Stimulated activated CD4-positive, alpha-beta T cell treated with anti-CD3 and anti-CD28 coated beads, TNF-alpha, amount 100 ng/mL, for 4 hours (primary cell): ENCODE measurements at regions not wholly inside any gene's neighbourhood (a gene's known extent, or its start where the extent isn't known, plus 50 kb on each side); places are given as distances from the start of the nearest gene placed in this dataset.

Experiments used
- DNase-seq, 3 experiments: peaks; one replicate each; pipeline ENCODE4 v3.0.0-alpha.2; 2020; ENCODE audit warnings: low read depth in 3 of 3

DNA sequence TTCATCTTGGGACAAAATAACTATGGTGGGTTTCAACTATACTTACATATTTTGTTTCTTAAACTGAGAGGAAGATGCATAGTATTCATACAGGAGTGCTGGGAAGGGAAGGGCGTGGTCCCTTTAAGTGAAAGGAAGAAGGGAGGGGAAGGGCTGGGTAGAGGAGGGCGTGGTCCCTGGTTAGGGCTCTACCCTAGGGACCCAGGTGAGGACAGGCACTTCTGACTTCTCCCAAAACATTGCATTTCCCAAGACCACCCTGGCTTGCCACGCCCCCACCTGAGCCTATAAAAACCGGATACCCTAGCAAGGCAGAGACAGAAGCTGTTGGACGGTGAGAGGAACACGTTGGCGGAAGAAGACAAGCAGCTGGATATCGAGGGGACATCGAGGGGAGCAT, 157.6 kb upstream of the PLXNA4 start:
- DNase-seq = no peak

DNA sequence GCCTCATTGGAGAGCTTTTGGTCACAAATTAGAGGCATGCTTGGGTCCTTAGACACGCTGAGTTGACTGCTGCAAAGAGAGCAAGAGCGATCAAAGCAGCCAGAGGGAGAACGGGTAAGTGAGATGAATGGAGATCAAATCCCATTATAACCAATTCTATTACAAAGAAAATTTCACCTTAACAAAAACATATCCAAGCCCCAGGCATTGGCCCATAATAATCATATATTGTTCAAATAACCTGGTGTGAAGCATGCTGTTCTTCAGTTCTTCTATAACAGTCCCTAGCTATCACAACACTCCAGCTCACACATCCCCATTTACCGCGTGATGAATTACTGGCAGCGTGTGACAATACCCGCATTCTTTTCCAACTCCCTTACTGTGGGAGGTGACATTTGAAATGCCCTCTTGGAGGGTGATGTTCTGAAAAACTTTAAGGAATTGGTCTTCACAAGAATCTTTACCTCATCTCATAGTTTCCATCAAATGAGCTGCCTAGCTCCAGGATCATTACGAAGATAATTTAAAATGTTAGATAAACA, 156.1 kb upstream of the PLXNA4 start:
- DNase-seq = no peak

DNA sequence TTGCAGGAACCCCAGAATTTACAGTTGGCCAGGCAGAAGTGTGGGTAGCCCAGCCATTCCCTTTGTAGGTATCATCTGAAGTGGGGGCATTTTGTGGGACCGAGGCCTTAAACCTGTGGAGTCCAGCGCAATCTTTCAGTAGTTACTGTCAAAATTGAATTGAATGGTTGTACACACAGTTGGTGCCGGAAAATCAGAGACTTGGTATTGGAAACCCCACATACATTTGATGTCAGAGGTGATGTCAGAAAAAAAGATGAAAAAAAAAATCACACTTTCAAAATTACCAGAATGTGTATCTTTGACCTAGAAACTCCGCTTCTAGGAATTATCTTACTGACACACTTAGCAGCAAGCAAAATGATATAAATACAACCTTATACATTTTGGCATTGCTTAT, 153.8 kb upstream of the PLXNA4 start:
- DNase-seq = no peak

DNA sequence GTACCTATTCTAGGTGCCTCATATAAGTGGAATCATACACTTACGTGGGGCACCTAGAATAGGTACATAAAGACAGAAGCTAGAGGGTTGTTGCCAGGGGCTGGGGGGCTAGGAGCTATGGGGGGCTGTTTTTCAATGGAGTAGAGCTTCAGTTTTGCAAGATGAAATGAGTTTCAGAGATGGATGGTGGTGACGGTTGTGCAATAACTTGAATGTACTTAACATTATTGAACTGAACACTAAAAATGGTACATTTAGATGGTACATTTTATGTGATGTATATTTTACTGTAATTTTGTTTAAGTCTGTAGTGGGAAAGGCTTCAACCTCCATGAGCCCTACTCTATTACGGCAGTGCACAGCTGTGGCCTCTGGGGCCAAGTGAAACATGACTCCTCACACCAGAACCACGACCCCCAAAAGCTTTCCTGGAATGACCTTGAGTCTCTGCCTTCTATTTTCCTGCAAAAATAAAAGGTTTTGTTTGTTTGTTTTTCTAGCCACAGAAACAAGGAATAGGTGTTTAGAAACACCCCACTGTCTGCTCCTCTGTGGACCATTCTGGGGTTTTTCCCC, 147.3 kb upstream of the PLXNA4 start:
- no peak for DNase-seq

DNA sequence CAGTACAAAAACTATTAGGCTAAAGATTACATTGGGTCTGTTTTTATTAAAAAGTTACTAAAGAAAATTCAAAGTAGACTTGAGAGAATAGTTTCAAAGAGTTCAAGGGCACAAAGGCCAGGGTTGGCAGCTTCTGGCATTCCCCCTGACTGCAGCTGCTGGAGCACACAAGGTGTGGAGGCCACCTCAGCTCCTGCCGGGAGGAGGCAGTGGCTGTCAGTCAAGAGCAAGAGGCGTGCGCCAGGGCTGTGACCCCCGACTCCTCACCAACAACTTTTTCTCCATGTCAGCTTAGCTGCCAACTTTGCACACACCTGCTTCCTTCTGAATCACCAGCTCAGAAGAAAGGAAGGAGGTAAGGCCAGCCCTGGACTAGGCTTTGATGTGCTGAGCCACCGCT, 144.6 kb upstream of the PLXNA4 start:
- no peak for DNase-seq

DNA sequence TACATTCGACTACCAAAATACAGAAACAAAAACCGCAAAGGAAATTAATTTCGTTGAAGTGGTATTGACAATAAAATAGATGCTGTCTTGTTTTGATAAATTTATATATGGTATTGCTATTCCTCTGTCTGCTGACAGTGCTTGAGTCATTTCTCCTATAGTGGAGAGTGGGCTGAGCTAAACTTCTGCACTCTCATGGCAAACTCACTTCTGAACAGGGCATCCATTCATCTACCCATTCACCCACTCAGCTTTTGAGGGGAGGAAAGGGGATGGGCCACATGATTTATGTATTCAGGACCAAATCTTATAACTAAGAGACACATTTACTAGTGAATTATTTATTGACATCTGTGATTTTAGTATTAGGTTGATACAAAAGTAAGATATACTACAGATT, 137.6 kb upstream of the PLXNA4 start:
- no peak for DNase-seq

DNA sequence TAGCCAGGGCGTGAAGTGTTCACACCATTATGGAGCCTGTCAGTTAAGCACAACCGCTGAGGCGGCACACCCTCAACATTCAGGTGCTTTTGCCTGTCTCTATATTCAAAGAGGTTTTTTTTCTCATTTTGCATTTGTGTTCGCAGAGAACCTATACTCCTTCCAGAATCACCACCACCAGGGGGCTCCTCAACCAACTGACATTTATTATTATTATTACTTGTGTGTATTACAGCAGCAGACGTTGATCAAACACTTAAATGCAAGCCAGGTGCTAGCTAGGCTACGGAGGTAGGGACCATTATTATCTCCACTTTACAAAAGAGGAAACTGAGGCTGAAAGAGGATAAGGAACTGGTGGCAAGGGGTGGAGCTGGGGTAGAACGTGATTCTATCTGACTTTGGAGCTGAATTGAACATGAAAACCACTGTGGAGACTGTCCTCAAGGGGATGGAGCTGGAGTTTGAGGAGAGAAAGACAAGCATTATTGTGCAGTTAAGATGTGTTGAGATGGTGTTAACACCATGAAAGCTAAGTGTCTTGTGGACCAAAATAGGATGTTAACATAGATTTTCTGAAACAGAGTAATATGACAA, 133.8 kb upstream of the PLXNA4 start:
- no peak for DNase-seq

DNA sequence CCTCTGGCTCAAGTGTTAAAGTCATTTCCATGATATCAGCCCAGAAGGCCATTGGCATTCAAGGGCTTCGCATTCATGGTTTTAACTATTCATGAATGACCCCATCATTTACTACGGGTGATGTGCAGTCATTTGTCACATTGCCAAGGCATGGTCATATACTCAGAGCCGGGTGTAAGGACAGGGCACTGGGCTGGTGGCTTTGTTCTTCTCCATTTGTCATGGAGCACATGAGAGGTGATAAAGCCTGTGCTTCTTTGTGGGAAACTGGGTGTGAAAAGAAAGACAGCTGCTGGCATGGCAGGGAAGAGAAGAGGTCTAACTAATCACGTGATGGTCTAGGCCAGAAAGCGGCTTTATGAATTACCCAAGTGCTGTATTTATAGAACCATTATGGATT, 132.2 kb upstream of the PLXNA4 start:
- no peak for DNase-seq

DNA sequence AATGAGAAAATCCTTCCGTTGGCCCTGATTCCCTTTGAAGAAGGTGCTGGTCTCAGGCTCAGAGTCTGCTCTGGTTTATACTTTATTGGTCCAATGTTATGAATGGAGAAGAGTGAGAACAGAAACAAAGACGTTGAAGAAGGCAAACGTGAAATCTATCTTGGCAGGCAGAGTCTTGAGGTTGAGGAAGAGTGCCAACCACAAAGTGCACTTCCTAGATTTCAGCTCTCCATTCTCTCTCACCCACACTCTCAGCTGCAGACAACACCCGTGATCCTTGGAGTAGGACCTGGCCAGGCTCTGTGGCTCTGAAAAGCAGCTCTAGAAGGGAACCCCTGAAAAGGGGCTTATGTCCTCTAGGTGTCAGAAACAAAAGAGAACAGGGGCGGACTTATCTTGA, 128.9 kb upstream of the PLXNA4 start:
- no peak for DNase-seq

DNA sequence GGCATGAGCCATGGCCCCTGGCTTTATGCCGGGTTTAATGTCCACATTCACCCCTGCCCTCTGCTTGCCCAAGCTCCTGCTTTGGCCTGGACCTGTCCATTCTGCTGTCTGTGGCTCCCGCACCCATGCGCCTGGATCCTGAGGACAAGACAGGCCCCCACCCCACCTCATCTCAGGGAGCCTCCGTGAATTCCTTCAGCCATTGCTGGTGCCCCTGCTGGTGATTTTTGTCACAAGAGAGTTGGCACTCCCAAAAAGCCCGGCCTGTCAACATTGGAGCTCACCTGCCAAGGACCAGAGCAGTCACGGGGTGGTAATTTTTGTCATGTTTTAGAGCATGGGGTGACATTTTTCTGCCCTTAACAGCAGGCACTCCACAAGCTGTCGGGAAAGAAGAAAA, 127.5 kb upstream of the PLXNA4 start:
- DNase-seq = no peak

DNA sequence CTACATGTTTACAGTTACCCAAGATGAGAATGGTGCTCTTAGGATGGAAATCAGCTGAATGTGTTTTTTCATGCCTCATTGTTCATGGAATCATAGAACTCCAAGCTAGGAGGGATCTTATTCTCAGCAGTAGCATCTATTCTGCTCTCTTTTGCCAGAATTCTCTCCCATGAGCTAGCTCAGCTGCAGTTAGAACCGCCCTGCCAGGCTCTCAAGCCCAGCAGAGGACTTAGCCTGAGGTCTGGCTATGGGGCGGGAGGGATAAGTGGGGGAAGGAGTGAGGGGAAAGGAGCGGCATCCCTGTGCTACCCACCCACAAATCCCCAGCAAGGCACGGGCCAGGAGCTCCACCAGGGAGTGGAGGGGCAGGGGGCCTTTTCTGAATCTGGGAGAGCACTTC, 120.7 kb upstream of the PLXNA4 start:
- DNase-seq = no peak

DNA sequence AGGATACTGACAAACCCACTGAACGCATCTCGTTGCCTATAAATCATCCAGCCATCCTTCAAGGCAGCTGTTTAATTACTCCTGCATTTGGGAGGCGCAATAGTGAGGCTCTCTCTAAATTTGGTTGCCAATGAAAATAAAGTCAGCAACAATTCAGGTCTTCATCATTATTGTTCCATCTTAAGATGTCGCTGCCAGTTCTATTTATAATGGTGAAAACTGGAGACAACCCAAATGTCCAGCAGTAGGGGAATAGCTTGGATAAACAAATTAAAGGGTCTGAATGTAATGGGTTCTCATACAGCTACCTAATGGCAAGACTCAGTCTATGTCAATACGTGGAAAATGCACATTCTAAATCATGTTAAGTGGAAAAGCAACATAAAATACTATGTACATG, 120.1 kb upstream of the PLXNA4 start:
- no peak for DNase-seq

DNA sequence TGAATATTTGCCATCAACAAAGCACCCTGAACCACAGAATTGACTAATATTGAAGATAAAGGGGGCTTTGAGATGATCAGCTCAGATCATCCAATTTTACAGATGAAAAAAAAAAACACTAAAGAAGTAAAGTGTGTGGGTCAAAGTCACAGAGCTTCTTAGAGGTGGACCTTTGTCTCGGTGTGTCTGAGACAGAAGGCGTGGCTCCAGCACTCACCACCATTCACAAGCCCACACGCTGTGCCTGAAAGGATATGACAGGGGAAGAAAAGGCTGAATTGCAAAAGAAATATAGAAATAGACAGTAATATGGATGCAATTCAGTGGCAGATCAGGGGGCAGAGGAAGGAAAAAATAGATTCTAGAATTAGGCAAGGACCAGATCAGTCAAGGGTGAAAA, 114.9 kb upstream of the PLXNA4 start:
- no peak for DNase-seq

DNA sequence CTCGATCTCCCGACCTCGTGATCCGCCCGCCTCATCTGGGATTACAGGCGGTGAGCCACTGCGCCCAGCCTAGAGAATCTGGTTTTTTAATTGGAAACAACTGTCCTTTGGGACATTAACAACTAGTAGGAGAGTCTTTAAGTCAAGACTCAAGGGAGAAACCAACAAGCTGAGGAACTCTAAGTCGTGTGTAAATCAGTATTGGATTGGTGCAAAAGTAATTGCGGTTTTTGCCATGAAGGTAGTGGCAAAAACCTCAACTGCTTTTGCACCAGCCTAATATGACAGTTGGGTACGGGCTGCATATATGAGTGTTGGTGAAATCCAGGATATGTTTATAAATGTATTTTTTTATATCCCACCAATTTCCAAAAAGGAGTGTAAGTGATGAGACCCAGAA, 113.9 kb upstream of the PLXNA4 start:
- DNase-seq = no peak

DNA sequence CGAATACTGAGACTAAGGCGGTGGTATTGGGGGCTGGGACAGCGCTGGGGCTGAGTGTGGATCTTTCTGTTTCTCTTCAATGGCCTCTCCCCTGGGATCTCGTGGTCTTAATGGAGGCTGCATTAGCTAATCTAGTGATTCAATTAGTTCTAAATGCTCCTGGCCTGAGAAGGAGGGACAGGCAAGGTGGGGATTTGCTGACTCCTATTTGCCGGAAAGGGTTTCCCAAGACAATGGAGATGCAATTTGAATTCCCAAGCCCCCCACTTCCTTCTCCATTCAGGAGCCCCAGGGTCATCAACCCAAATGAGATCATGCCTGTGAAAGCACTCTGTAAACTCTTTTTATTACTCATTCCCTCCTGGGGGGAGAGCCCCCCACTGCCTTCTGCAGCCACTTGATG, 111.7 kb upstream of the PLXNA4 start:
- no peak for DNase-seq

DNA sequence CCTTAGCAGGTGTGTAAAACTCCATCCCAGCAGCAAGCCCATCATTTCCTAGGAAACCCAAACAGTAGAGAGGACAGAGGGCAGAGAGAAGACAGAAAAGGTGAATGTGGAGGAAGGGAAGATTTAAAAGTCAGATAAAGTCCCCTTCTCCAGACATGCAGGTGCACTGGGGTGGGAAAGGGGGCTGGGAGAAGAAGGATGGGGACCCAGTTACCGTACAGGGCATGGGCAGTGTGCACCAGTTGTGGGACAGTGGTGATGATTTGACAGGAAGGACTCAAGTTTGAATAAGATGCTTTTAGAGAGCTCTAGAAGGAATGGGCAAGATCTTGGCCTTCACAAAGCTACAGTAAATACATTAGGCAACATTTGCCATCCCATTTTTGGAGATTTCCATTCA, 110.7 kb upstream of the PLXNA4 start:
- no peak for DNase-seq

DNA sequence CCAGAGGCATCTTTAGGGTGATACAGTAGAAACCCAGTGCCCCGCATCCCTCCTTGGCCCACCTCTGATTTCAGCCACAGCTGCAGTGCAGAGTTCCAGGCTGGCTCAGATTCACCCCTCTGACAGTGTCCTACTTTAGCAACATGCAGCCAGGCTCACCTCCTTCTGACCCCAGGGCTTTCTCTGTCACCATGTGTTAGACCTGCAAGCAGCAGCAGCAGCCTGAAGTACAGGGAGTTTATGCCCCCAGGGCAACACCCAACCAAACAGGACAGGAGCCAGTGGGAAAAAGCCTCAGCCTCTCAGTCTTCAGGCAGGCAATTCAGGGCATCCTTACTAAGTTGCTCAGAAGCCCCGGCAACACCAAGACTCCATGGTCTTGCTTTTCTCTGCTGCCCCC, 109.0 kb upstream of the PLXNA4 start:
- DNase-seq = no peak

DNA sequence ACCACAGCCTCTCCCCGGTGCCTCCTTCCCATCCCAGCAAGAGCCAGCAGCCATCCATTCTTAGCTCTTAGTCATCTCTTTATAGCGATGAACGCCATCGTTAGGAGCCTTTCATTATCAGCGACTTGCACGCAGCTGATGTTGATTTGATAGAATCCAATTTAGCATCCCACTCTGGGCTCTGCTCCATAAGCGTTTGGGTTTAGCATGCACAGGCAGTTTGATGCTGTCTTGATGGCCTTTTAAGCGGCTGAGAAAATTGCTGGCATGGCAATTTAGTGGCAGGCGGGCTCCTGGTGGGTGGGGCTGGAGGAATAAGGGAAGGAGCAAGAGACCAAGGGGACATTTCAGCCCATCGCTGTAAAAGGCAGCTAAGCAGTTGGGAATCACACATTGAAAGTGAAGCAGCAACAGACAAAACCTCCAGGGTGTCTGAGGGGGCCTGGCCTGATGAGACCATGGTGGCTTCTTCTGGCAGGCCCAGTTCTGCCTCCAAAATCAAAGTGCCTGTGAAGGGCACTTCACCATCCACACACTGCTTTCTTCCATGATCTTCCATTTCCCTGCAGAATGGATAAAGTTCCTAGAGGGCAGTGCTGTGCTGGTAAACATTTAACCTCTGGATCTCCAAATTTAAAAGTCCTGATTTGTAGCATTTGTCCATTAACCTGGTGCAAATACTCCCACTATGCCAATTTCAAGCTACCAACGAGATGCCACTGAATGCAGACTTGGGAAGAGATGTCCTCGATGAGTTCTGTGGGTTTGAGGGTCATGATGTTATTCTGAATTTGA, 107.8 kb upstream of the PLXNA4 start:
- DNase-seq = no peak

DNA sequence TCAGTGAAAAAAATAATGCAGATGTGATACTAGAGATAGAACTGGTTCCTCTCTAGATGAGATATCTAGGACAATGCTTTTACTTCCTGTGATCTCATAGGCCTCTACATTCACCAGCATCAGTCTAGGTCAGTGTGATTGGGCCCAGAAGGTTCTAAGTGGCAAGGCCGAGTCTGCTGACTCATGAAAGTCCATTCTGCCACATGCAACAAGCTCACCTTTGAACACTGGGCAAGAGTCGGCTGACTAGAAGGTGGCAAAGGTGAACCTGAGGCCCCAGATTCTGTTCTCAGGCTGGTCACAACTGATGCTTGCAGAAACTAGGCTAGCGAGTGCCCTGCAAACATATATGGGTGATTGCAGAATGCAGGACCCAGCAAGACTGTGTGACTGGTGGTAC, 105.7 kb upstream of the PLXNA4 start:
- no peak for DNase-seq

DNA sequence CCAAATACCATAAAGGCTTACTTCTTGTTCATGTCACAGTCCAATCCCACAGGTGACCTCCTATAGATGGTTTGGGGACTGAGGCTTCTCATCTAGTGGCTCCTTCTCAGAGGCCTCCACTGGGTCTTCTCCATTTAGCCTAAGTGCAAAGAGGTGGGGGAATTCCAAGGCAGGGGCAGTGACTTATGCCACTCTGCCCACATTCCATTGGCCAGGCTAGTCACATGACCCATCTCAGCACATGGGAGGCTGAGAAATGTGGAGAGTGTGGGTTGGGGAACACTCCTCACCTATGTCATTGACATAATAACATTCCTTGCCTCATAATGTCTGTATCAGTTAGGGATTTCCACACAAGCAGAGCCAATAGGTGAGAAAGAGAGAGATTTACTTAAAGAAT, 104.3 kb upstream of the PLXNA4 start:
- DNase-seq = no peak

DNA sequence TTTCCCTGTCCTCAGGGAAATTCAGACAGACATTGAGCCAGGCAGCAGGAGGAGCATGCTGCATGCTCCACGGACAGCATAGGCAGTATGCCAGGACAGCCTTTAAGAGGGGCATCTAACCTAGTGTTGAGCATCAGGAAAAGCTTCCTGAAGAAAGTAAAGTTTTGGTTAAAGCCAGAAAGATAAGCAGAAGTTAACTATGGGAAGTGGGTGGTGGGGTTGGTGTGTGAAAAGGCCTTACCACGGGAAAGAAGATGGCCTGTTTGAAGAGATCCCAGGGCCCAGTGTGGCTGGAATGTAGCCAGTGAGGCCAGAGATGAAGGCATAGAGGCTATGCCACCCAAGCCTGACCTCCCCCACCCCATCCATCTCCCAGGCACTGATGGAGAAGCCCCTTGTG, 102.4 kb upstream of the PLXNA4 start:
- no peak for DNase-seq

DNA sequence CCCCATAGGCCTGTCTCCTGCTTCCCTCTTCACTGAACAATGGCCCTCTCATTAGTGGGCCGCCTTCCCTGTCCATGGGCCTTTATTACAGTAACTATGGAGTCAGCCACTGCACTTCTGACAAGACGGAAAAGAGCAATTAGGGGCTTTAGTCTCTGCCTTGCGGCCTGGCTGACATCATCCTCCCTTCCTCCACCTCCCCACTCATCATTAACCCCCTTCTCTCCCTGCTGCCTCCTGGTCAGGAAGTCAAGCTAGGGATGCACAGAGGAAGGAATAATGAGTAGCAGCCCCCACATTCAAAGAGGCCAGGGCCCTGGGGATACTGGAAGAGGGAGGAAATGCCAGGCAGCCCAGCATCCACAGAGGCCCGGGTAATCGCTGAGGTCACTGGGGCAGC, 101.6 kb upstream of the PLXNA4 start:
- DNase-seq = no peak
